ENCODE measurements at regions not wholly inside any gene's neighbourhood (a gene's known extent, or its start where the extent isn't known, plus 50 kb on each side); places are given as distances from the start of the nearest gene placed in this dataset.

DNA sequence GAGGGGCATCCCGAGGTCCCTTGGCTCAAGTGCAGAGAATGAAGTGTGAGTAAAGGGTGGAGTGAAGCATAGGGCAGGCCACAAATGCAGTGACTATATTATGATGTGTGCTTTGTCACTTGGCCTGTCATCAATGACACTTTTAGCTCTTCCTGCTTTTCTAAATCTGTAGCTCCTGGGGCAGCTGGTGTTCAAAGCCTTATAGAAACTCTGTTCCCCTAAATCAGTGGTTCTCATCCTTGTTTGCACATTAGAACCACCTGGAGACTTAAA, 135.6 kb upstream of the LGALSL start:
- TF ChIP-seq, protein P1, sequence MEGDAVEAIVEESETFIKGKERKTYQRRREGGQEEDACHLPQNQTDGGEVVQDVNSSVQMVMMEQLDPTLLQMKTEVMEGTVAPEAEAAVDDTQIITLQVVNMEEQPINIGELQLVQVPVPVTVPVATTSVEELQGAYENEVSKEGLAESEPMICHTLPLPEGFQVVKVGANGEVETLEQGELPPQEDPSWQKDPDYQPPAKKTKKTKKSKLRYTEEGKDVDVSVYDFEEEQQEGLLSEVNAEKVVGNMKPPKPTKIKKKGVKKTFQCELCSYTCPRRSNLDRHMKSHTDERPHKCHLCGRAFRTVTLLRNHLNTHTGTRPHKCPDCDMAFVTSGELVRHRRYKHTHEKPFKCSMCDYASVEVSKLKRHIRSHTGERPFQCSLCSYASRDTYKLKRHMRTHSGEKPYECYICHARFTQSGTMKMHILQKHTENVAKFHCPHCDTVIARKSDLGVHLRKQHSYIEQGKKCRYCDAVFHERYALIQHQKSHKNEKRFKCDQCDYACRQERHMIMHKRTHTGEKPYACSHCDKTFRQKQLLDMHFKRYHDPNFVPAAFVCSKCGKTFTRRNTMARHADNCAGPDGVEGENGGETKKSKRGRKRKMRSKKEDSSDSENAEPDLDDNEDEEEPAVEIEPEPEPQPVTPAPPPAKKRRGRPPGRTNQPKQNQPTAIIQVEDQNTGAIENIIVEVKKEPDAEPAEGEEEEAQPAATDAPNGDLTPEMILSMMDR (IDR thresholded peaks at IDR 0.05; ENCODE audit: low read depth, low read length), result no peak
- H3K4me3 ChIP-seq (ENCODE audit: low read depth, low read length), result no peak overlapping the region
- in situ Hi-C loops (cut with HindIII; ENCODE audit: low sequenced_read_pairs), result no loop called here
- DNase-seq (ENCODE audit: low read depth, low spot score), result no peak

DNA sequence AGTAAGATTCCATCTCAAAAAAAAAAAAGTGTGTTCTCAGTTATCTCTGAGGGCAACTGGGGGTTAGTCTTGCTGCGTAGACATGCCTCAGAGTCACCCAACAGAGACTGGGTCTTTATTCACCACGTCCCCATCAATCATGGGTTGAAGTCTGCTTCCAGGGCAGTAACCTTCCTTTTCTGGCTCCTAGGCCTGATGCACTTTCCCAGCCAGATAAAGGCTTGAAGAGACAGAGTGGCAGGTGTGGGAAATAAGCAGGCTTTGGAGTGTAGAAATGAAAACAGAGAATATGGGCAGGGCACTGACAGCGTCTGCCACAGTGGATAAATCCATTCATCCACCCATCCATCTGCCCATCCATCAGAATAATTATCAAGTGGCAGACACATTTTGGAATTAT, 134.1 kb upstream of the LGALSL start:
- TF ChIP-seq, protein P1 (IDR thresholded peaks at IDR 0.05; ENCODE audit: low read depth, low read length), result no peak
- H3K4me3 ChIP-seq (ENCODE audit: low read depth, low read length), result no peak overlapping the region
- DNase-seq (ENCODE audit: low read depth, low spot score), result no peak
- in situ Hi-C loops (cut with HindIII; ENCODE audit: low sequenced_read_pairs), result no loop called here

DNA sequence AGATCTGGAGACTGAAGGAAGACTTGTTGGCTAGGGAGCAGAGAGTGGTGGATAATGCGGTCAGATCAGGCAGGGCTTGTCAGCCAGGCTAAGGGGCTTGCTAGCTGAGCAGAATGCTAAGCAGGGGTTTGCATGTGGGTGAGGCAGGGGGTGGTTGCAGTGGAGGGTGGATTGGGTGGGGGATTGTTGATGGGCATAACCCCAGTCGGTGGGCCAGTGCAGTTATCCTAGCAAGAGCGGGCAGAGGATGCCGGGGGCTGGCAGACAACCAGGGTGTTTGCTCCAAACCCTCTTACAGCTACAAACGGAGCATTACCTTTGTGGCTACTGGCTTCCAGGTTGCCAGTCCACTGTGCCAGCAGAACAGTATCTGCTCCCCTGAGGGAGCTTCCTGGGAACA, 131.5 kb upstream of the LGALSL start:
- in situ Hi-C loops (cut with HindIII; ENCODE audit: low sequenced_read_pairs), result no loop called here
- no peak overlapping the region for H3K4me3 ChIP-seq (ENCODE audit: low read depth, low read length)
- no peak for DNase-seq (ENCODE audit: low read depth, low spot score)
- TF ChIP-seq, protein P1 (IDR thresholded peaks at IDR 0.05; ENCODE audit: low read depth, low read length), result no peak

DNA sequence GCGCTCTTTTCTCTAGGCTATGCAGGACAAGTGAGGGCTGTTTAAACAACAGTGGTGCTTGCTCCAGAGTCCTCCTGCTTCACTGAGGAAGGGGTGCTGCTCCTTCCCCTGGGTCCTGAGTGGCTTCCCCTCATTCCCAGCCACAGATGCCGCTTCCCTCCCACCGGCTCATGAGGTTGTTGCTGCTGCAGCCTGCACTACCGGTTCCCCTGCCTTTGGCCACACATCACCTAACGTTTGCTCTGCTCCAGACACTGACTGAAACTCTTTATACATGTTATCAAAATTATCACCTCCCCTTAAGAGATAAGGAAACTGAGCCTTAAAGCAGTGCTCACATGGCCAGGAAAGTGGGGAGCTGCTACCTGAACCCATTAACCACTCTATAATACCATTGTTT, 130.8 kb upstream of the LGALSL start:
- TF ChIP-seq, protein P1 (IDR thresholded peaks at IDR 0.05; ENCODE audit: low read depth, low read length), result no peak
- in situ Hi-C loops (cut with HindIII; ENCODE audit: low sequenced_read_pairs), result no loop called here
- no peak overlapping the region for H3K4me3 ChIP-seq (ENCODE audit: low read depth, low read length)
- DNase-seq (ENCODE audit: low read depth, low spot score), result no peak

DNA sequence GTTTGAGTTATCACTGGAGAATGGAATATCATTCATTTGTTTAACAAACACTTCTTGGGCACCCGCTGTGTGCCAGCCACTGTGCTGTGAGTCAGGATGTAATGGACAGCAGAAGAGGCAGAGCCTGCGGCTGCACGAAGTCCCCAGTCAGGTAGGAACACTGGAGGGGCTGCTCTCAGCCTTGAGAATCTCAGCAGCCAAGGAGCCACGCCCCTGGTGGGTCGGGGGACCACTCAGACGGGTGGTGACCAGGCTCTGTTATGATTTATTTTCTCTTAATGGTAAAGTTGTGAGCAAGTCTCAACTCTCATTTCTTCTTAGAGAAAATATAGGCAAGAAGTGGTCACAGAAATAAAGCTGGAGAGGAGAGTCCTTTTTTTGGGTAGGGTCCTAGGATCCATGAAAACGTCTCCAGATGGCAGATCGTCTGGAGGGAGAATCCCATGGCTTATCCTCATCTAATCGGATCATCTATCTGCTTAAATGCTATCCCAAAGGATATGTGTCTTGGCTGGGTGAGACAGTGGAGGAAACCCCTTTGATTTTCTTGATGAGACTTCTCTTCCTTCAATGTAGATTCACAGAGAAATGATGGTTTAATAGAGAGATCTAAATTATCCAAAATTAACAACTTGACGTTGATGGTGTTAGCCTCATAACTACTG, 129.1 kb upstream of the LGALSL start:
- no peak for DNase-seq (ENCODE audit: low read depth, low spot score)
- TF ChIP-seq, protein P1 (IDR thresholded peaks at IDR 0.05; ENCODE audit: low read depth, low read length), result no peak
- in situ Hi-C loops (cut with HindIII; ENCODE audit: low sequenced_read_pairs), result no loop called here

DNA sequence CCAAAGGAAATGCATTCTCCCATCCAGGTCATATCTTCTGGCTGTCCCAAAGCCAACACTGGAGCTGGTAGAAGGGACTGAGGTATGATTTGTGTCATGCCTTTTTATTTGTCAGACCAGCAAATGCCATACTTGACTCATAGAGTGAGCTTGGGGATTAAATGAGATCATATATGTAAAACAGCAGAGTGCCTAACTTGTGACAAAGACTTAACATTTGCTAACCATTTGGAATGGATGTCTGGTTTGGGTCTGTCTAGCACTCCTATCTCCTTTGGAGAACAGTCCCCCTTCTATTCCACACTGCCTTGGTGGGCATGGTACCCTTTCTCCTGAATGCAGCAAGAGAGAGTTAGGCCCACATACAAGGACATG, 128.5 kb upstream of the LGALSL start:
- in situ Hi-C loops (cut with HindIII; ENCODE audit: low sequenced_read_pairs), result no loop called here
- DNase-seq (ENCODE audit: low read depth, low spot score), result no peak
- TF ChIP-seq, protein P1 (IDR thresholded peaks at IDR 0.05; ENCODE audit: low read depth, low read length), result no peak
- H3K4me3 ChIP-seq (ENCODE audit: low read depth, low read length), result no peak overlapping the region

More for the DNA sequence above, 129.1 kb upstream of the LGALSL start:
- no peak overlapping the region for H3K4me3 ChIP-seq (ENCODE audit: low read depth, low read length)
